ENCODE measurements at regions not wholly inside any gene's neighbourhood (a gene's known extent, or its start where the extent isn't known, plus 50 kb on each side); places are given as distances from the start of the nearest gene placed in this dataset.

DNA sequence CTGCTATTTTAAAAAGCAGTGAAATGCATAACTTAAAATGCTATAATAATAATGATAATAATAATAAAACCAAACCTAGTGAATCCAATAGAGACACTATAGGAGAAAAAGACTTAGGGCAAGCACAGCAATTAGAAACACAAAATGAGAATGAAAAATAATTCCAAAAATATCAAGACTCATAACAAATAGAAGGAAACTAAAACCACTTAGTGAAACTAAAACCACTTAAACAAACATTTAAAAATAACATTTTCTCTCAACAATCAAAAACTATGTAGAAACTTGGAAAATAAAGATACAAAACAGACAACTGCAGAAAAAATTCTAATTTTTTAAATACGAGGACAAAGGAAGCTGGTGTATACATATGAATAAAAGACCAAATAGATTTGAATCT is 655.2 kb upstream of the NRG3 start:
- TF ChIP-seq, protein P1, sequence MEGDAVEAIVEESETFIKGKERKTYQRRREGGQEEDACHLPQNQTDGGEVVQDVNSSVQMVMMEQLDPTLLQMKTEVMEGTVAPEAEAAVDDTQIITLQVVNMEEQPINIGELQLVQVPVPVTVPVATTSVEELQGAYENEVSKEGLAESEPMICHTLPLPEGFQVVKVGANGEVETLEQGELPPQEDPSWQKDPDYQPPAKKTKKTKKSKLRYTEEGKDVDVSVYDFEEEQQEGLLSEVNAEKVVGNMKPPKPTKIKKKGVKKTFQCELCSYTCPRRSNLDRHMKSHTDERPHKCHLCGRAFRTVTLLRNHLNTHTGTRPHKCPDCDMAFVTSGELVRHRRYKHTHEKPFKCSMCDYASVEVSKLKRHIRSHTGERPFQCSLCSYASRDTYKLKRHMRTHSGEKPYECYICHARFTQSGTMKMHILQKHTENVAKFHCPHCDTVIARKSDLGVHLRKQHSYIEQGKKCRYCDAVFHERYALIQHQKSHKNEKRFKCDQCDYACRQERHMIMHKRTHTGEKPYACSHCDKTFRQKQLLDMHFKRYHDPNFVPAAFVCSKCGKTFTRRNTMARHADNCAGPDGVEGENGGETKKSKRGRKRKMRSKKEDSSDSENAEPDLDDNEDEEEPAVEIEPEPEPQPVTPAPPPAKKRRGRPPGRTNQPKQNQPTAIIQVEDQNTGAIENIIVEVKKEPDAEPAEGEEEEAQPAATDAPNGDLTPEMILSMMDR (IDR thresholded peaks at IDR 0.05; ENCODE audit: insufficient read depth, low read length, poor library complexity, severe bottlenecking), result no peak
- no peak for TF ChIP-seq EZH2phosphoT487 (conservative IDR thresholded peaks at IDR 0.05; ENCODE audit: low read length)

Measured in SU-DHL-6 (cell line).